ENCODE measurements at regions not wholly inside any gene's neighbourhood (a gene's known extent, or its start where the extent isn't known, plus 50 kb on each side); places are given as distances from the start of the nearest gene placed in this dataset.

DNA sequence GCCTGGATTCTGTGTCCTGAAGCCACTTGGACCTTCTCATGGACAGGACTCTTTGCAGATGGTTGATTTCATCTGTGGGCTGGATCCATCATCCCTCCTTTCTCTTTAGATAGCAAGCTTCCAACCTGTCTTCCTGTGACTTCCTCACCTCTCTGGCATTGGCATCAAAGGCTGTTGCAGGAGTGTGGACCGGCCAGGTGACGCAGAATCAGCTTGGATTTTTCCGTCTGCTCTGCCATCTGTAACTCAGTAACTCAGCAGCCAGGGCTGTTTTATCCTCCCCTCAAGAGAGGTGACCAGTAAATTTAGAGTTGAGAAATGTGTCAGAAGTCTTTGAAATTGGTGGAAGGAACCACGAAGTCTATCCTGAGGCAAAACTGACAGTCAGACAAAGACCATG is 701.7 kb upstream of the TMEM132C start:
- no peaks in the 10 kb centered on the region for H3K9me3 ChIP-seq (ENCODE audit: low read length)
- no peaks in the 10 kb centered on the region for H4K20me1 ChIP-seq (ENCODE audit: insufficient read depth)
- H3K27me3 ChIP-seq (ENCODE audit: insufficient read depth, low read depth, low read length): peaks cover 15% of the 10 kb centered on the region
- no peaks in the 10 kb centered on the region for H3K9me2 ChIP-seq (ENCODE audit: insufficient read depth, low read length)
- TF ChIP-seq MXI1 (conservative IDR thresholded peaks at IDR 0.05; ENCODE audit: poor library complexity, severe bottlenecking) (no peak), TAF1 (IDR thresholded peaks at IDR 0.05; ENCODE audit: low read depth) (no peak), RAD21 (conservative IDR thresholded peaks at IDR 0.05) (no peak), EP300 (conservative IDR thresholded peaks at IDR 0.05; ENCODE audit: poor library complexity, severe bottlenecking) (no peak), EZH2 (IDR thresholded peaks at IDR 0.05; ENCODE audit: borderline replicate concordance, insufficient read depth, low read length, poor library complexity, severe bottlenecking) (no peak), POLR2AphosphoS5 (IDR thresholded peaks at IDR 0.05) (no peak), SMC3 (conservative IDR thresholded peaks at IDR 0.05; ENCODE audit: poor library complexity) (no peak)
- TF ChIP-seq, protein P1, sequence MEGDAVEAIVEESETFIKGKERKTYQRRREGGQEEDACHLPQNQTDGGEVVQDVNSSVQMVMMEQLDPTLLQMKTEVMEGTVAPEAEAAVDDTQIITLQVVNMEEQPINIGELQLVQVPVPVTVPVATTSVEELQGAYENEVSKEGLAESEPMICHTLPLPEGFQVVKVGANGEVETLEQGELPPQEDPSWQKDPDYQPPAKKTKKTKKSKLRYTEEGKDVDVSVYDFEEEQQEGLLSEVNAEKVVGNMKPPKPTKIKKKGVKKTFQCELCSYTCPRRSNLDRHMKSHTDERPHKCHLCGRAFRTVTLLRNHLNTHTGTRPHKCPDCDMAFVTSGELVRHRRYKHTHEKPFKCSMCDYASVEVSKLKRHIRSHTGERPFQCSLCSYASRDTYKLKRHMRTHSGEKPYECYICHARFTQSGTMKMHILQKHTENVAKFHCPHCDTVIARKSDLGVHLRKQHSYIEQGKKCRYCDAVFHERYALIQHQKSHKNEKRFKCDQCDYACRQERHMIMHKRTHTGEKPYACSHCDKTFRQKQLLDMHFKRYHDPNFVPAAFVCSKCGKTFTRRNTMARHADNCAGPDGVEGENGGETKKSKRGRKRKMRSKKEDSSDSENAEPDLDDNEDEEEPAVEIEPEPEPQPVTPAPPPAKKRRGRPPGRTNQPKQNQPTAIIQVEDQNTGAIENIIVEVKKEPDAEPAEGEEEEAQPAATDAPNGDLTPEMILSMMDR (IDR thresholded peaks at IDR 0.05; ENCODE audit: poor library complexity, severe bottlenecking): no peak
- TF ChIP-seq, protein P2, sequence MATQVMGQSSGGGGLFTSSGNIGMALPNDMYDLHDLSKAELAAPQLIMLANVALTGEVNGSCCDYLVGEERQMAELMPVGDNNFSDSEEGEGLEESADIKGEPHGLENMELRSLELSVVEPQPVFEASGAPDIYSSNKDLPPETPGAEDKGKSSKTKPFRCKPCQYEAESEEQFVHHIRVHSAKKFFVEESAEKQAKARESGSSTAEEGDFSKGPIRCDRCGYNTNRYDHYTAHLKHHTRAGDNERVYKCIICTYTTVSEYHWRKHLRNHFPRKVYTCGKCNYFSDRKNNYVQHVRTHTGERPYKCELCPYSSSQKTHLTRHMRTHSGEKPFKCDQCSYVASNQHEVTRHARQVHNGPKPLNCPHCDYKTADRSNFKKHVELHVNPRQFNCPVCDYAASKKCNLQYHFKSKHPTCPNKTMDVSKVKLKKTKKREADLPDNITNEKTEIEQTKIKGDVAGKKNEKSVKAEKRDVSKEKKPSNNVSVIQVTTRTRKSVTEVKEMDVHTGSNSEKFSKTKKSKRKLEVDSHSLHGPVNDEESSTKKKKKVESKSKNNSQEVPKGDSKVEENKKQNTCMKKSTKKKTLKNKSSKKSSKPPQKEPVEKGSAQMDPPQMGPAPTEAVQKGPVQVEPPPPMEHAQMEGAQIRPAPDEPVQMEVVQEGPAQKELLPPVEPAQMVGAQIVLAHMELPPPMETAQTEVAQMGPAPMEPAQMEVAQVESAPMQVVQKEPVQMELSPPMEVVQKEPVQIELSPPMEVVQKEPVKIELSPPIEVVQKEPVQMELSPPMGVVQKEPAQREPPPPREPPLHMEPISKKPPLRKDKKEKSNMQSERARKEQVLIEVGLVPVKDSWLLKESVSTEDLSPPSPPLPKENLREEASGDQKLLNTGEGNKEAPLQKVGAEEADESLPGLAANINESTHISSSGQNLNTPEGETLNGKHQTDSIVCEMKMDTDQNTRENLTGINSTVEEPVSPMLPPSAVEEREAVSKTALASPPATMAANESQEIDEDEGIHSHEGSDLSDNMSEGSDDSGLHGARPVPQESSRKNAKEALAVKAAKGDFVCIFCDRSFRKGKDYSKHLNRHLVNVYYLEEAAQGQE (IDR thresholded peaks at IDR 0.05; ENCODE audit: borderline replicate concordance): no peak
- no peaks in the 10 kb centered on the region for H3K36me3 ChIP-seq (ENCODE audit: insufficient read depth, low read length)
- H3K9ac ChIP-seq (ENCODE audit: low read length): no peak overlapping the region
- no peak overlapping the region for H2AFZ ChIP-seq (ENCODE audit: low read depth, low read length)
- H3K79me2 ChIP-seq (replicated peaks; ENCODE audit: insufficient read depth, low read length): no peaks in the 10 kb centered on the region
- H3K4me2 ChIP-seq (ENCODE audit: low read length): no peak overlapping the region
- H3K4me3 ChIP-seq (ENCODE audit: low read length): no peak overlapping the region
- H3K27ac ChIP-seq (ENCODE audit: low read length): no peak overlapping the region
- no peaks in the 10 kb centered on the region for H3F3A ChIP-seq (ENCODE audit: insufficient read depth, low read length, poor library complexity, severe bottlenecking)

GRCh38 chr12:127567531-127567930 is 699.4 kb upstream of the TMEM132C start:
- TF ChIP-seq, protein P1 (IDR thresholded peaks at IDR 0.05; ENCODE audit: poor library complexity, severe bottlenecking): no peak
- TF ChIP-seq TAF1 (IDR thresholded peaks at IDR 0.05; ENCODE audit: low read depth): no peak
- TF ChIP-seq POLR2AphosphoS5 (IDR thresholded peaks at IDR 0.05): no peak
- Histone ChIP-seq H3K79me2 (replicated peaks; ENCODE audit: insufficient read depth, low read length) (no peaks in the 10 kb centered on the region), H3K27me3 (ENCODE audit: insufficient read depth, low read depth, low read length) (peaks cover 15% of the 10 kb centered on the region), H3K36me3 (ENCODE audit: insufficient read depth, low read length) (no peaks in the 10 kb centered on the region), H3K9me3 (ENCODE audit: low read length) (no peaks in the 10 kb centered on the region), H3K9me2 (ENCODE audit: insufficient read depth, low read length) (no peaks in the 10 kb centered on the region), H3K4me2 (ENCODE audit: low read length) (no peak overlapping the region), H3K4me3 (ENCODE audit: low read length) (no peak overlapping the region), H3K27ac (ENCODE audit: low read length) (no peak overlapping the region), H4K20me1 (ENCODE audit: insufficient read depth) (no peaks in the 10 kb centered on the region), H2AFZ (ENCODE audit: low read depth, low read length) (no peak overlapping the region), H3K9ac (ENCODE audit: low read length) (no peak overlapping the region), H3F3A (ENCODE audit: insufficient read depth, low read length, poor library complexity, severe bottlenecking) (no peaks in the 10 kb centered on the region)
